Stimulated activated CD4-positive, alpha-beta T cell treated with anti-CD3 and anti-CD28 coated beads, Interleukin-12 subunit alpha, Interleukin-12 subunit beta, amount 100 ng/mL, for 48 hours (primary cell): ENCODE measurements at regions not wholly inside any gene's neighbourhood (a gene's known extent, or its start where the extent isn't known, plus 50 kb on each side); places are given as distances from the start of the nearest gene placed in this dataset.
"Not testable (repeated sequence)": the region's sequence is repeated elsewhere in the genome, so short reads cannot be mapped to it uniquely, and the experiment has no call there.

ENCODE experiments used
- DNase-seq, 3 donors: peaks; one replicate each; pipeline ENCODE4 v3.0.0-alpha.2; 2020; ENCODE audit warnings: low read depth in 2 of 3, low spot score in 1 of 3

DNA sequence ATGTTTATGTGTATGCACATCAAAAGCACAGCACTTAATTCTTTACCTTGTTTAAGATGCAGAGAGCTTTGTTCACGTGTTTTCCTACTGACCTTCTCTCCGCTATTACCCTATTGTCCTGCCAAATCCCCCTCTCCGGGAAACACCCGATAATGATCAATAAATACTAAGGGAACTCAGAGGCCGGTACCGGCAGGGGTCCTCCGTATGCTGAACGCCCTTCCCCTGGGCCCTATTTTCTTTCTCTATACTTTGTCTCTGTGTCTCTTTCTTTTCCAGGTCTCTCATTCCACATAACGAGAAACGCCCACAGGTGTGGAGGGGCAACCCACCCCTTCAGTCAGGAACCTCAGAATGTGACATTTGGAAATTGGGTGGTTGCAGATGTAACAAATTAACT lies 160.1 kb downstream of the ADRA2C start:
- not testable (repeated sequence) for DNase-seq

DNA sequence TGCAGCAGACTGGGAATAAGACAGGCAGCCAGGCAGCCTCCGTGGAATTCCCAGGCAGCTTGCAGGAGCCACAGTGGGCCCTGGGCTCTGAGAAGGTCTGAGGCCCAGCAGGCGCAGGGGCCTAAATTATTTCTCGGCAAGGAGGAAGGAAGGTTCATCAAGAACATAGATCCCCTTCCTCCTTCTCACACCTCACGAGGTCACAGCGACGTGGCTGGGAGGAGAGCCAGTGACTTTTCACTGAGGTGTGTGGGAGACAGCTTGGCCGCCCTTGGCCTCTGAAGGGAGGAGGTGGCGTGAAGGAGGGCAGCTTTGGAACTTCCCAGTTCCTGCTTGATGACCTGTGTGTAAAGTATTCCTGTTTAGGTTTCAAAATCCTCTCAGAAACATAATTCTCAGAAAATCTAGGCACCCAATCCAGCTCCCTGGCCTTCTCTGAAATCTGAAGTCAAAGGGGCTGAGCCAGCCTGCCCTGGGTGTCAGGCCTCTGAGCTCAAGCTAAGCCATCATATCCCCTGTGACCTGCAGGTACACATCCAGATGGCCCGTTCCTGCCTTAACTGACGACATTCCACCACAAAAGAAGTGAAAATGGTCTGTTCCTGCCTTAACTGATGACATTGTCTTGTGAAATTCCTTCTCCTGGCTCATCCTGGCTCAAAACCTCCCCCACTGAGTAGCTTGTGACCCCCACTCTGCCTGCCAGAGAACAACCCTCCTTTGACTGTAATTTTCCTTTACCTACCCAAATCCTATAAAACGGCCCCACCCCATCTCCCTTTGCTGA lies 161.0 kb downstream of the ADRA2C start:
- DNase-seq: not testable (repeated sequence)

DNA sequence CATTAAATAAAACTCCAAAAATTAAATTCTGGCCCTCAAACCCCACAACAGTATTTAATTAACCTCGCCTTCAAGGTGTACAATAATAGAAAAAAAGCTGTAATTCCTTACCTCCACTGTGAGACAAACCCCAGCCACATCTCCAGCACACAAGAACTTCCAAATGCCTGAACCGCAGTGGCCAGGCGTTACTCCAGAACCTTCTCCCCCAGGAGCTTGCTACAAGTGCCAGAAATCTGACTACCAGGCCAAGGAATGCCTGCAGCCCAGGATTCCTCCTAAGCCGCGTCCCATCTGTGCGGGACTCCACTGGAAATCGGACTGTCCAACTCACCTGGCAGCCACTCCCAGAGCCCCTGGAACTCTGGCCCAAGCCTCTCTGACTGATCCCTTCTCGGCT lies 163.2 kb downstream of the ADRA2C start:
- not testable (repeated sequence) for DNase-seq

DNA sequence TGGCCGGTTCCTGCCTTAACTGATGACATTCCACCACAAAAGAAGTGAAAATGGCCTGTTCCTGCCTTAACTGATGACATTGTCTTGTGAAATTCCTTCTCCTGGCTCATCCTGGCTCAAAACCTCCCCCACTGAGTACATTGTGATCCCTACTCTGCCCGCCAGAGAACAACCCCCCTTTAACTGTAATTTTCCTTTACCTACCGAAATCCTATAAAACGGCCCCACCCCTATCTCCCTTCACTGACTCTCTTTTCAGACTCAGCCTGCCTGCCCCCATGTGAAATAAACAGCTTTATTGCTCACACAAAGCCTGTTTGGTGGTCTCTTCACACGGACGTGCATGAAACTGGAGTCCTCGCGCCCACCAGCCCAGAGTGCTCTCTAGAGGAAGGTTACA lies 166.5 kb downstream of the ADRA2C start:
- DNase-seq: not testable (repeated sequence)

DNA sequence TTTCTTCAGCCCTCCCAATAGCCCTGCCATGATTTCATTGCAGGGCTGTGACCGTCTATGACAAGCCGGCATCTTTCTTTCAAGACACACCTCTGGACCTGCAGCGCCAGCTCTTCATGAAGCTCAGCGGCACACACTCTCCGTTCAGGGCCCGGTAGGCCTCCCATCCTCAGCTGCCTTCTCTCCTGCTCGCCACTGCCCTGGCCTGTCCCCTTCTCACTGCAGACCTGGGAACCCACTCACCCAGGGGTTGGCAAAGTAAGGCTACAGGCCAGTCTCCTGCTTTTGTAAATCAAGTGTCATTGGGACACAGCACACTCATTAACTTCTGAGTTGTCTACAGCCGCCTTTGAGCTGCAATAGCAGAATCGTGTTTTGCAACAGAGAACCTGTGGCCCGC lies 169.2 kb downstream of the ADRA2C start:
- not testable (repeated sequence) for DNase-seq

DNA sequence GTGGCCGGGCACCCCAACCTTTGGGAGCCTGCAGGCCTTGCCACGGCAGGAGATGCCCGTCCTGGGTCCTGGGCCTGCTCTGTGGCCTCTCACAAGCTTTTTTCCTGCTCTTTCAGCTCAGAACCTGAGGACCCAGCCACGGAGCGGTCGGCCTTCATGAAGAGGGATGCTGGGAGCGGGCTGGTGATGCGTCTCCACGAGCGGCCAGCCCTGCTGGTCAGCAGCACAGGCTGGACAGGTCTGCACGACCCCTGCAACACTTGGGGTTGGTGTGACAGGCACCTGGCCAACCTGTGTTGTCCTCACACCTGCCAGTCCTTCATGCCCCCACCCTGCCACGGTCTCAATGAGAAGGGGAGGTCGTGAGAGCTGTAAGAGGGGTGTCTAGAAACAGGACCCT lies 170.0 kb downstream of the ADRA2C start:
- DNase-seq: no peak

DNA sequence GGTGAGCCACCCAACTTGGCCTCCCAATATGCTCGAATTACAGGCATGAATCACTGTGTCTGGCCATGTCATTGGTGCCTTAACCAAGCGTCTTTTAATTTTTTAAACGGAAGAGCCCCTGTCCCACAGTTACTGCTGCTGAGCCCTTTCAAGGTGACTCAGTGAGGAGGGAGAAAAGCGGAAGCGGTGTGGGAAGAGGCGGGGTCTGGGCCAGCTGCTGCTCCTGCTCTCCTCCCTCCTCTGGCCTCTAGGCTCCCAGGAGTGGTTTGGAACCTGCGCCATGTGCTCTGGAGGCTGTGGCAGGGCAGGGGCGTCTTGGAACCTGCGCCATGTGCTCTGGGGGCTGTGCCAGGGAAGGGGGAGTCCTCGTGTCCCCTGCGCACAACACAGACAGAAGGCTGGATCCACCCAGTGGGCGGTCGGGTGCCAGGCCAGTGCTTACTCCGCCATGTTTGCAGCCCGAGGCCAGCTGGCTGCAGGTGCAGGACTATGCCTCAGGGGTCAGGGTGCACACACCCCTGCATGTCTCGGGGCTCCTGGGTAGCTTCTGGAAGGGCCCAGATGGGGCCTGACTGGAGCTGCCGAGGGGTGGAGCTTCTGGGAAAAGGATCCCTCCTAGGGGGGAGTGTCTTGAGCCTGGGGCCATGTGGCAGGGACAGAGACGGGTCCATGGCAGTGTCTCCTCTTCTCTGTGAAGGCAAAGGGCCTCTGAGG lies 171.8 kb downstream of the ADRA2C start:
- DNase-seq: not testable (repeated sequence)

DNA sequence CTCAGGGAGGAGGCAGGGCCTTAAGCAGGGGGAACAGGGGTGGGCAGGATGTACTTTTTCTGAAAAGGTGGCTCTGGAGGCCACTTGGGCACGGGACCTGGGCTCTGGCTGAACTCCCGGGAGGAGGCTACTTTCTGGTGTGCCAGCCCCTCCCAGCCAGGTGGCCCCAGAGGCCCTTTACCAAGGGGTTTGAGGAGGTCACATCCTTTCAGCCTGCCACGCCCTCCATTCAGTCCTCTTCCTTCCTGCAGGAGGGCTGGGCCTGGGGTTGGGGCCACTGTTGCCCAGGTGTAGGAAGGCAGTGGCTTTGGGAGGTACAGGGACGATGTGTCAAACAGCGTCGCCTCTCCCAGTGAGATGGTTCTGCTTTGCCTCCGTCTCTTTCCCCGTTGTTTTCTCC lies 172.5 kb downstream of the ADRA2C start:
- DNase-seq: not testable (repeated sequence)

DNA sequence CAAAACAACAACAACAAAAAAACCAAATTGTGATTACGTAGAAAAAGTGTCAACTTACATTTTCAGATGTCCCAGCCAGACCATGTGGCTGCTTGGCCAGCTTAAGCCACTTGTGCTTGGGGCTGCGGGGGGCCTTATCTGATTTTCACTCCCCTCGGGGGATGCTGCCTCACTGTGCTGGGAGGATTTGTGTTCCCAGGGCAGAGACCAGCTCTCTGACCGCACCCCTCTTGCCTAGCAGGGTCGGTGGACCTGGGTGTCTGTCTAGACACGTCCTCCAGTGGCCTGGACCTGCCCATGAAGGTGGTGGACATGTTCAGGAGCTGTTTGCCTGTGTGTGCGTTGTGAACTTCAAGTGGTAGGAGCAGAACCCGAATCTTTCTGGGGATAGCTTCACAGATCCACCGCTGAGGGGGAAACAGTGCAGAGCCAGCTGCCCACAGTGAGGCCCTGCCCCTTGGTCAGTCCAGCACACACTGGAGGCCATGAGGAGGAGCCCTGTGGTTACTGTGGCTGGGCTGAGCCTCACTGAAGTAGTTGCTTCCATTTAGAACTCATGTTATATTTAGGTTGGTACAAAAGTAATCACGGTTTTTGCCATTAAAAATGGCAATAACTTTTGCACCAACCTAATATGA lies 173.9 kb downstream of the ADRA2C start:
- not testable (repeated sequence) for DNase-seq

DNA sequence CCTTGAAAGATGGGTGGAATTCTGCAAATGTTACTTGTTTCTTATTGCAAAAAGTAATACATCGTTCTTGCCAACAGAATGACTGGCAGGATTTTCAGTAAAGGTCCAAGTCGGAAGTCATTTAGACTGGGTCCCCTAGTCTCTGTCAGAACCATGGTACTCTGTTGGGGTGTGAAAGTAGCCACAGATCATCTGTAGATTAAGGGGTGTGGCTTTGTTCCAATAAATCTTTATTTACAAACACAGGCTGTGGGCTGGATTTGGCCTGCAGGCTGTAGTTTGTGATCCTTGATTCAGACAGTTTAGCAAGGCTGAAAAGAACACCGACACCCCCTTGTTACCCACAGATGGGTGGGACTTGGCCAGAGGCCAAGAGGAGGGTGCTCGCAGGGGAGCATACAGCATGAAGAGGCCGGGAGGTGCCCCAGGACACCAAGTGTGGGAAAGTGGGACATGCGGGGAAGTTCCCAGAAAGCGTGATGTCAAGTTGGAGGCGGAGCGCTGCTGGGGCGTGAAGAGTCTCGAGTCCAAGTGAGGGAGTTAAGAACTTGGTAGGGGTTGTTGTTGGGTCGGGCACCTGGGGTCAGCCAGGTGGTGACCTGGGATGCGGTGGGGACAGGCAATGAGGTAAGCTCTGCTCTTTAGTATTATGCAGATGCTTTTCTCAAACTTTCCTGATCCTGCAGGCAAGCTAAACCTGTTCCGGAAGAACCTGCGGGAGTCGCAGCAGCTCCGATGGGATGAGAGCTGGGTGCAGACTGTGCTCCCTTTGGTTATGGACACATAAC lies 175.7 kb downstream of the ADRA2C start:
- not testable (repeated sequence) for DNase-seq

DNA sequence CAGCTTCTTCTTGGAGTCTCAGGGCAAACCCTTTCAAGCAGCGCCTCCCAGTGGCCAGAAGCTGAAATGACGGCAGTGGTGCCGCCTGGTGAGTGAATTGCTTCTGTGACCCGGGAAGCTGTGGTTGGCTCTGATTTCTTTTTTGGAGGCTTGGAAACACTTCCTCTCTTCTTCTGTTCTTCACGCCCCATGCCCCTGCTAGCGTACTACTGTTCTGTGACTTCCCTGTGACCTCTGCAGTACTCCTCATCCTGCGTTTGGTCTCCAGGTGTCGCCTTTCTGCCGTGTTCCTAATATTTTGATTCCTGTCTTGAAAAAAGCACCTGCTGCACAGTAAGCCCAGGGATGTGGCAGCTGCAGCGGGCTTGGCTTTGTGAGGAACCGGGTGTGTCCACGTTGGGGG lies 176.4 kb downstream of the ADRA2C start:
- peak in 2 of 3 donors; percentile 14 to 55 for DNase-seq

DNA sequence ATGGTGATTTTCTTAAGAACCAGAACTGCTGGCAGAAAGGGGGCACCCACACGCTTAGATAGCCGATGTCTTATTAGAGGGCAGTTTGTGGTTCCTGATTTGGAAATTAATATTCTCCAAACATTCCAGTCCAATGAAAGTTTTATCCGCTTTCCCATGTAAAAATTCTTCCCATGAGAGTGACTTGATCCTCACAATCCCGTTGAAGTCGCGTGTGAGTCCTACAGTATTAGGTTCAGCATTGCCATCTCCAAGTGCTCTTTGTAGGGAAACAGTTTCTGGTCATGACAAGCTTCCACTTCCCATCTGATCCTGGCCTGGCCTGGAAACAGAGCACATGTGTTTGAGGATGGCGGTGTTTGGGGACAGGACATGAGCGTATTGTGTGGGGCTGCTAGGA lies 176.9 kb downstream of the ADRA2C start:
- DNase-seq: not testable (repeated sequence)

DNA sequence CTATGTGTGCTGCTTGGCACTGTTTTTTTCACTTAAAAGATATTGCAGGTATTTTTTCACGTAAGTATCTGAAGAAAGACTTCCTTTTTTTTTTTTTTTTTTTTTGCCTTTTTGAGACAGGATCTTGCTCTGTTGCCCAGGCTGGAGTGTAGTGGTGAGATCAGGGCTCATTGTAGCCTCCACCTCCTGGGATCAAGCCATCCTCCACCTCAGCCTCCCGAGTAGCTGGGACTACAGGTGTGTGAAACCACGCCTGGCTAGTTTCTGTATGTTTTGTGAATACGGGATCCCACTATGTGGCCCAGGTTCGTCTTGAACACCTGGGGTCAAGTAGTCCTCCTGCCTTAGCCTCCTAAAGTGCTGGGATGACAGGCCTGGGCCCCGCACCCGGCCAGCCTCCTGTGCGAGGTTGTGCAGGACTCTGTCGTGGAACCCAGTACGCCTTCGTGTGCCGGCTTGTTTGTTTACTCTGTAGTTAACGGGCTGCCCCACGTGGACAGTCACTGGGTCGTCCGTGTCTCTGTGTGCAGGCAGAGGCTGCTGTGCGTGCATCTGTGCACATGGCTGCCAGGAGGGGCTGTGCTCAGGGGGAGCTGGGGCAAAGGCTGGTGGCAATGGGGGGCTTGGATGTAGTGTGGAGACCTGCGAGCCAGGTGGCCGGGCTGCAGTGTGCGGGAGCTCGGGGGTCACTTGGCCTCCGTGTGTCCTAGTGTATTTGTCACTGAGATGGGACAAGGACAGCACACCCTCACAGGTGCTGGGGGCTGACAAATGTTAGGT lies 179.5 kb downstream of the ADRA2C start:
- no peak for DNase-seq

DNA sequence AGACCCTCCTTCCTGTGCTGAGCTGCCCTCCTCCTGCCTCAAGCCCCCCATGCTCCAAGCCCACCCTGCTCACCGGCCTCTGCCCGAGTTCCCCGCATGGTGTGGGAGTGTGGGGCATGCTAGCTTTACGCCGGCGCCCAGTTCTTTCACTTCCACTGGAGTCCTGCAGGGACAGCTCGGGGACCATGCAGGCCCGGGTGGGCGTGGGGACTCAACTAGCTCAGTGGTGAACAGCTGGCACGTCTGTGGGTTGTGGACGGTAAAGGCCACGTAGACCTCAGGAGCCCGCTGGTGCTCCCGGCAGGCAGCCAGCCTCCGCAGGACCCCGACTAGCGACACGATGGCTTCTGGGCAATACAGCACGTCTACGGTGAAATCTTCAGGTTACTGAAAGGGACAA lies 180.4 kb downstream of the ADRA2C start:
- DNase-seq: not testable (repeated sequence)

DNA sequence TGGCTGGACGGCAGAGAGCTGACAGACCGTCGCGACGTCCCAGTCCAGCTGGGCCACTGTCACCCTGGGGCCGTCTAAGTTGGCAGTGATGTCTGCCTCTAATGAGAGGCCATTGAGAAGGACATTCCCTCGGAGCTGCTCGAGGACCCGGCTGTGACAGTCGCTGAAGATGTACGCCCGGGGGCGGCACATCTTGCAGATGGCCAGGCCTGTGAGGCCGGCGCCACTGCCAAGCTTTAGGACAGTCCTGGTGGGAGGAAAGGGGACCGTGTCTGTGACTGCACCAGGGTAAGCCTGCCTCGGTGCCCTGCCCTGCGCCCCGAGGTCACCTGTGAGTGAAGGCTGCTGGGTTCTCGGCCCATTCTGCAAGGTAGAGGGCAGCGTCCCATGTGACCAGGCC lies 181.6 kb downstream of the ADRA2C start:
- not testable (repeated sequence) for DNase-seq

DNA sequence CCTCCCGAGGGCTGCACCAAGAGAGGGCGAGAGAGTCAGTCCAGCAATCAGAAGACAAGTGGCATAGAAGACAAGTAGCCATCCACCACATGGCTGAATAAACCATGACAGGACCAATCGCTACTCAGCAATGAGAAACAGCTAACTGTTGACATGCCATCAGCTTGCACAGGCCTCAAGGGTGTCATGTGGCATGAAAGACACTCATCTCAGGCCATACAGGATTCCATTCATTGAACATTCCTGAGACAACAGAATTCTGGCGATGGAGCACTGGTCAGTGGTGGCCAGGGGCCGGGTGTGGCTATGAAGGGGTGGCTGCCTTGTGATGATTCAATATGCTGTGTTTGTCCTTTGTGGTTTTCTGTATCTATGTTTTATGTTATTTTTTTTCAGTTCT lies 182.0 kb downstream of the ADRA2C start:
- not testable (repeated sequence) for DNase-seq

DNA sequence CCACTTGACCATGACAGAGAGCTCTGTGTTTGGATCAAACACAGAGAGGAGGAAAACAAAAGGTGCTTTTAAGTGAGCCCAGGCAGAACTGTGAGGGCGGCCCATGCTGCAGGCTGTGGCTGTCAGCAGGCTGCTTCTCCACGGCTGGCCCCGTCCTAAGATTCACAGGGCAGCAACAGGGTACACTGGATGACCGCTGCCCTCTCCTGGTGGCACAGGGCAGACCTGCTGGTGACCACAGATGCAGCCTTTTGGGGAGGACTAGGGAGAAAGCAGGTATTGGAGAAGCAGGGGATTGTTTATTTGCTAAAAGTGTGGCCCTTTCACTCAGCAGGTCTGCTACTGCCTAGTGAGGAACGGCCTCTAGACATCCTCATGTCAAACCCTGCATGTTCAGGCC lies 183.7 kb downstream of the ADRA2C start:
- DNase-seq: not testable (repeated sequence)

DNA sequence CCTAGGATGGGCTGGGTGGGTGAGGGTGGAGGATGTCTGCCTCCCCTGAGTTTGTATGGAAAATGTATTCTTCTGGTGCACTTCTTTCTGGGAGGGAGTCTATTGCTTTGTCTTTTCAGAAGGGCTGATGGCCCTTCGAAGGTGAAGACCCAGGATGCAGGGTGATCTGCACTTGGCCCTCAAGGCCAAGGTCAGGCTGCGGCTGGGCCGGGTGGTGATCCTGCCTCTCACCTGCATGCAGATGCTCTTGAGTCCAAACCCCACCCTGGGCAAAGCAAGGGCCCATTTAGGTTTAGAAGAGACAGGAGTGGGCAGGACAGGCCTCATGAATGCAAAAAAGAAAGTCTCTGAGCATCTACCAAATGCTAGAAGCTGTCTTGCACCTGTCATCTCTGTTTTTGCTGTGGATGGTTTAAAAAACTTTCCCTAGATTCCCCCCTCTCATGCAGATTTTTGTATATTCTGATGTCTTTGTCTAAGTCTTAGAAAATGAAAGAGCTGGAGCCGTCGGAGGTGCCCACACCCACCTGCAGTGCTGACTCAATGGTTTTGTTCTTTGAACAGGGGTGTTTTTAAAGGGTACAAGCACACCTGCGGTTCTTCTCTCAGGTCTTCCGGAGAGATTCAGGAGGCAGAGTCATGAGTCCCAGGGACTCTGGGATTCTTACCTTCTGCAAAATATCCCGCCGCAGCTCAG lies 186.4 kb downstream of the ADRA2C start:
- not testable (repeated sequence) for DNase-seq

DNA sequence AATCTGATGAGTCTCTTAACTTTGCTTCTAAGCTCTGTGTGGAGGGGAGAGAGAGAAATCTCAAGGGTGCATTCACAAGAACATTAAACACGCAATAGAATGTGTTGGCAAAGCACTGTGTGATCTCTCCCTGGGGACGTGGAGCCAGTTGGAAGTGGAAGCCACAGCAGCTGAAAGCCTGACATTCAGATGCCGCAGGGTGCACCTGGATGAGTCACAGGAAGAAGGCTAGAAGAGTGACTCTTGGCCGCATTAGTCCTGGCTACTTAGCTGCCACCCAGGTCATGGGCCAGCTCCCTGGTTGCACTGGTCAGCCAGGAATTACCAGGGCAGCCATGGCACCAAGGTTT lies 186.9 kb downstream of the ADRA2C start:
- not testable (repeated sequence) for DNase-seq
